HUES64 (cell line): ENCODE measurements at regions not wholly inside any gene's neighbourhood (a gene's known extent, or its start where the extent isn't known, plus 50 kb on each side); places are given as distances from the start of the nearest gene placed in this dataset.
"Not testable (repeated sequence)": the region's sequence is repeated elsewhere in the genome, so short reads cannot be mapped to it uniquely, and the experiment has no call there.

Source experiments
- H3K27ac ChIP-seq: 2 replicates; pipeline ENCODE4 v1.7.0; 2013; ENCODE audit warnings: low read depth, low read length, inconsistent platforms
- H3K27me3 ChIP-seq: 2 replicates; pipeline ENCODE4 v1.6.1; 2013; ENCODE audit warnings: mild to moderate bottlenecking, low read length; ENCODE audit not compliant: insufficient read depth
- H3K36me3 ChIP-seq: 2 replicates; pipeline ENCODE4 v1.6.1; 2013; ENCODE audit warnings: mild to moderate bottlenecking, low read length; ENCODE audit not compliant: insufficient read depth
- H3K4me1 ChIP-seq: 2 replicates; pipeline ENCODE4 v1.6.1; 2013; ENCODE audit warnings: mild to moderate bottlenecking, low read length, moderate library complexity; ENCODE audit not compliant: insufficient read depth
- H3K4me3 ChIP-seq: 2 replicates; pipeline ENCODE4 v1.5.1; 2013; ENCODE audit warnings: mild to moderate bottlenecking, low read length, moderate library complexity
- H3K9ac ChIP-seq: 2 replicates; pipeline ENCODE4 v1.6.1; 2013; ENCODE audit warnings: mild to moderate bottlenecking, low read depth, low read length
- H3K9me3 ChIP-seq: 2 replicates; pipeline ENCODE4 v1.6.1; 2013; ENCODE audit warnings: low read depth, low read length; ENCODE audit not compliant: insufficient read depth
- WGBS: fragments of 150-250, 120-280 bp; methylation state at CpG from one replicate; pipeline ENCODE4 v1.1.7; 2013; ENCODE audit warnings: missing lambda C conversion rate; 5-methylcytosine and 5-hydroxymethylcytosine counted together

DNA sequence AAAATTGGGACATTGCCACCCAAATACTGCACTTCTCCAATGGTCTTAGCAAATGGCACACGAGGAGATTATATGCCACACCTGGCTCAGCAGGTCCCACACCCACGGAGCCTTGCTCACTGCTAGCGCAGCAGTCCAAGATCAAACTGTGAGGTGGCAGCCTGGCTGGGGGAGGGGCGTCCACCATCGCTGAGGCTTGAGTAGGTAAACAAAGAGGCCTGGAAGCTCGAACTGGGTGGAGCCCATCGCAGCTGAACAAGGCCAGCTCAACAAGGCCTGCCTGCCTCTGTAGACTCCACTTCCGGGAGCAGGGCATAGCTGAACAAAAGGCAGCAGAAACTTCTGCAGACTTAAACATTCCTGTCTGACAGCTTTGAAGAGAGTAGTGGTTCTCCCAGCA is 222.4 kb upstream of the PCDH9 start:
- WGBS = 91% methylated on average over 8 of the region's 8 CpGs
- H3K27ac ChIP-seq, H3K27me3 ChIP-seq, H3K9ac ChIP-seq, H3K4me1 ChIP-seq, H3K36me3 ChIP-seq, H3K9me3 ChIP-seq, H3K4me3 ChIP-seq: not testable (repeated sequence)

DNA sequence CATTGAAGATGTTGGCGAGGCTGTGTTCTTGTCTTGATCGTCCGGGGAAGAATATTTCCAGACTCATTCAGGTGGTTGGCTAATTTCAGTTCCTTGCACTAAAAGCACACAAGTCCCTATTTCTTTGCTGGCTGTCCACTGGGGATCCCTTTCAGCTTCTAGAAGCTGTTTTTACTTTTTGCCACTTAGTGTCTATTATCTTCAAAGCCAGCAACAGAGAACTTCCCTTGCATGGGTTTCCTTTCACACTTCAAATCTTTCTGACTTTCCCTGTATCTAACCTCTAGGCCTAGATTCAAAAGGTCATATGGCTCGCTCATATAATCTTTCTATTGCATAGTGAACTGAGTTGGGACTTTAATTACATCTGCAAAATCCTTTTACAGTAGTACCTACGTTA is 215.3 kb upstream of the PCDH9 start:
- Histone ChIP-seq H3K4me1 (no peaks in the 10 kb centered on the region), H3K36me3 (no peaks in the 10 kb centered on the region), H3K9ac (no peak overlapping the region), H3K27ac (no peak overlapping the region), H3K4me3 (no peak overlapping the region), H3K27me3 (no peaks in the 10 kb centered on the region), H3K9me3 (no peaks in the 10 kb centered on the region)
- 98% methylated on average over 3 of the region's 5 CpGs for WGBS

DNA sequence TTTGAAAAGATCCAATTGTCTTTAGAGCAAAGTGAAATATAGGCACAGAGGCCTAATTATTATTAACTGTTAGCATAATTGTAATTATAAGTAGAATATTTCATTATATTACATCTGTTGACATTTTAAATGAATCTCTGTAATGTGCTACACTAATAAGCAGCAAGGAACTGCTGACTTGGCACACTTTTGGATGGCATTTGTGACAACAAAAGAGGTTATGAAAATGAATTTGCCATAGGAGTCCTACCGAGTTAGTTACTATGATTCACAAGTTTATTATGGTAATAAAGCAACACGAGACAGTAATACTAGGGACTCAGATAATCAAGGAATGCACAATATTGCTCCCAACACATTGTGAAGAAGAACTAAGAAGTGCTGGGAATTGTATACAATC is 213.8 kb upstream of the PCDH9 start:
- WGBS = 94% methylated on average over 2 of the region's 2 CpGs
- Histone ChIP-seq H3K36me3 (no peaks in the 10 kb centered on the region), H3K4me1 (no peaks in the 10 kb centered on the region), H3K9ac (no peak overlapping the region), H3K9me3 (no peaks in the 10 kb centered on the region), H3K27ac (no peak overlapping the region), H3K27me3 (no peaks in the 10 kb centered on the region), H3K4me3 (no peak overlapping the region)

DNA sequence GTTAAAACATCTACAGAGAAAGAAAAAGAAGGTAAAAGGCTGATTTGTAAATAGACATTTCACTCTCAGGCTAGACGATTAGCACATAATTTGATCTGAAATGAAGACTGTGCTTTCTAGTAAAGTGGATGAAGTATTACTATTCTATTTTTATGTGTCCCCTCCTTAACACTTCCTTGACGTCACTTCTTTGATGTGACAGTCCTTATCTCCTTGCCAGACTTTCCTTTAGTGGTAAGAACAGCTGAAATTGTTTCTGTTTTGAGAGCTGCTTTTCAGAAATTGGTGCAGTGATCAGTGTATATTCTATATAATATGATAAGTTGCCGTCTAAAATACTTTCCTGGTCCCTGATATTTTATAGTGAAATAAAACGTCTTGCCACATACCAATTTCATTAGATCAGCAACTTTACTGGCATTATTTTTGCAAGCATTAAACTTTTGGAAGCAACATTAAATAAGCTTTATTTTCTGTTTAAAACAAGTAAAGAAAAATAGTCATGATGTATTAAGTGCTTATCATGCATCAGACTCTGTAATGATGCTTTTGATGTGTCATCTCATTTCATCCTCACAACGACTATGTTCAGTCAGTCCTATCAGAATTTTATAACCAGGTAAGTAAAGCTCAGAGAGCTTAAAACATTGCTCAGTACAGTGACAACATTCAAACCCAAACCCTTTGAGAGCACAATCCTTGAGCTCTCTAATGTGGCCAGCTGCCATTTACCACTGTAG is 210.3 kb upstream of the PCDH9 start:
- WGBS = 93% methylated on average over 2 of the region's 5 CpGs
- Histone ChIP-seq H3K4me3 (no peak overlapping the region), H3K9ac (no peak overlapping the region)

DNA sequence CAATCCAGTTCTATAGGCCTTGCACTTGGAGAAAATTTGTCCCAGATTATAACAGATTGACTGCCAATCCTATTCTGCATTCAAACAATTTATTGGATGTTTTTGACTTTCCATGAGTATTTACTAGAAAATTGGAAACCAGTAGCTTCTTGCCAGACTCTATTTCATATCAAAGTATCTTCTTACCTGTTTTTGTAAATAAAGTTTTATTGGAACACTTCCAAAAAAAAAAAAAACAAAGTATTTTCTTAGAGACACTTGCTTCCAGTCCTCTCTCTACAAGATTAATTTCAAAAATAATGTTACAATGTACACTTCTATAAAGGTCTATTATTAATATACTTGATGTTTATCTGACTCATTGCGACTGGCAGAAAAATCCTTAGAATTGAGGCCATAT is 209.2 kb upstream of the PCDH9 start:
- no peak overlapping the region for H3K27ac ChIP-seq
- no CpG with 5 or more reads among the region's 1 CpG for WGBS
- no peak overlapping the region for H3K9ac ChIP-seq
- H3K4me1 ChIP-seq = no peaks in the 10 kb centered on the region
- no peaks in the 10 kb centered on the region for H3K27me3 ChIP-seq
- H3K4me3 ChIP-seq = no peak overlapping the region
- no peaks in the 10 kb centered on the region for H3K36me3 ChIP-seq
- no peaks in the 10 kb centered on the region for H3K9me3 ChIP-seq

More for the DNA sequence above, 210.3 kb upstream of the PCDH9 start:
- H3K27me3 ChIP-seq = no peaks in the 10 kb centered on the region
- H3K27ac ChIP-seq = no peak overlapping the region
- no peaks in the 10 kb centered on the region for H3K4me1 ChIP-seq
- no peaks in the 10 kb centered on the region for H3K36me3 ChIP-seq
- H3K9me3 ChIP-seq = no peaks in the 10 kb centered on the region

DNA sequence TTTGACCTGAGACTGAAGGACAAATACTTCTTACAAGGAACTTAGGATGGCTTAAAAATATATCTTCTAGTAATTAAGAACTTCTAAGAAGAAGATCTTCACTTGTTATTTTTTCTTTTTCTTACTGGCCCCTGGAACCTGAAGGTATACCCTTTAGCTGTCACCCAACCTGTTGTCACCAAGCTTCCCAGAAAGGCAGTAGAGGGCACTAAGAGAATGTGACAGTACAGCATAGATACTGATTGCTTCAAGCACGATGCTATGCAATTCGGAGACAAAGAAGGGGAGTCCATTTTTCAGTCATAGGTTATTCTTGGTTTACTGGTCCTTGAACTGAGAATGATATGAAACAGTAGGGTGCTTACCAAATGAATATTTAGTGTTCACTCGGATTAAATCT is 208.3 kb upstream of the PCDH9 start:
- H3K36me3 ChIP-seq = no peaks in the 10 kb centered on the region
- no peak overlapping the region for H3K27ac ChIP-seq
- WGBS = 68% methylated on average over 3 of the region's 3 CpGs
- H3K9ac ChIP-seq = no peak overlapping the region
- H3K9me3 ChIP-seq = no peaks in the 10 kb centered on the region
- no peaks in the 10 kb centered on the region for H3K27me3 ChIP-seq
- H3K4me3 ChIP-seq = no peak overlapping the region
- no peaks in the 10 kb centered on the region for H3K4me1 ChIP-seq

DNA sequence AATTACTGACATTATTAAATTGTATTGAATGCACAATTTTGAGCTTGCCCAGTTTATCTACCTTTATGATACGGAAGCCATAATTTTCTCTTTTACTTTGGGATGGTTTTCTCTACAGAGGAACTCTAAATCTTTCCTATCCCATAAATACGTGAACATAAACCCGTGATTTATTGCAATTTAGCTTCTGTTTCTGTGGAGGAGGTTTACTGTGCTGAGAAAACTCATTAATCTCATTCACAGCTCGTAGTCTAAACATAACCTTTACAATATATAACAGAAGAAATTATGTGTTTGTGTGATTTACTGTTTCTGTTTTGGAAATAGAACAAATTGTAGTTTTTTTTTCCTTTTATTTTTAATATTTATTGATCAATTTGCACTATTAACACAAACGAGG is 207.1 kb upstream of the PCDH9 start:
- Histone ChIP-seq H3K9ac (no peak overlapping the region), H3K4me3 (no peak overlapping the region), H3K36me3 (no peaks in the 10 kb centered on the region), H3K9me3 (no peaks in the 10 kb centered on the region), H3K27me3 (no peaks in the 10 kb centered on the region), H3K27ac (no peak overlapping the region), H3K4me1 (no peaks in the 10 kb centered on the region)
- 100% methylated on average over 1 of the region's 5 CpGs for WGBS

DNA sequence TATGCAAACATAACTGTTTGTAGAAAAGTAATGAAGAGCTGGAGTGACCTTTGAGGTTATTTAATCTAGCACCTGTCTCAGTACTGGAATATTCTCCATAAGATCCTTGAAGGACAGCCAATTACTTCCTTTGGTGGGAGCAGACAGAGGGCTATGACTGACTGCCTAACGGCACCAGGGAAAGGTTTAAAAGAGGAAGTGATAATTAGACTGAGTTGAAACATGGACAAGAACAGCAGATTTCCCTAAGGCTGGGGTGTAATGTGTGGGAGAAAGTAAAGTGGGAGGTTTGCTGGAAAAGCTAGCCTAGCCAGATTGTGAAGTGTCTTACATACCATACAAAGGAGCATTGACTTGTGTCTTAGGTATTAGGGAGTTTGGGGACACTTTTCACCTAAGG is 191.3 kb upstream of the PCDH9 start:
- Histone ChIP-seq H3K36me3 (no peaks in the 10 kb centered on the region), H3K4me1 (no peaks in the 10 kb centered on the region), H3K9me3 (no peaks in the 10 kb centered on the region), H3K27ac (no peak overlapping the region), H3K27me3 (no peaks in the 10 kb centered on the region), H3K4me3 (no peak overlapping the region), H3K9ac (no peak overlapping the region)
- WGBS = 97% methylated on average over 1 of the region's 1 CpG

DNA sequence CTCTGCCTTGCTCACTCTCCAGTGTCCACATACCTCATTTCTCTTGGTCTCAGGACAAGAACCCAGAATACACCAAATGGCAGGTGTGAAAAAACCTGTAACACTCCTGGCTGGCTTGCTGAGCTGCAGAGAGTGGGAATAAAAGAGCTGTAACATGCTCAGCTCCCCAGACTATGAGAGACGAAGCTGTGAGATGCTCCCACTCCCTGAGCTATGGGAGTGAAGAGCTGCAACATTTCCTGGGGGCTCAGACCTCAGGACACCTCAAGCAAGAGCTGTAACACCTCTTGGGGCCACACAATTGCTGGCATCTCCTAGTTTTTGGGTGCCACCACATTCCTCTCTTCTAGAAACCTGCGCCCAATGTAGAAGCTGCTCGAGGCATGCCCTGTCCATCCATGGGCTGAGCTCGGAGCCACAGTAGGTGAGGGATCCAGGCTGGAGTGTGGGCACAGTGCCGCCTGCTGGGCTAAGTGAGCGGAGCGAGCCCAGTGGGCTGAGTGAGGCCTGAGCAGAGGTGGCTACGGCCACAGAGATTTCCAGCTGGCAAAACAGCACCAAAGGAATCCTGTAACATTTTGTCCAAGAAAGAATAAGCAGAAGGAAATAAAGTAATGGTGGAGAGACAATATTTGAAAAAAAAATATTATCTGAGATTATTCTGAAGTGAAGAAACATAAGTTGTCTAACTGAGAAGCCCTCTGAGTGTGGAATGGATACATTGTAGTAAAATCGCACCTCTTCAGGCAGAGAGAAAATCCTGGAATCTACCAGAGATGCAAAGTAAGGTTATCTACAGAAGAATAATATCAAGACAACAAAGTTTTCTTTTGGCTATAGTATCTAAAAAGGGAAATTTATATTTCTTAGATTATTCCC is 186.2 kb upstream of the PCDH9 start:
- H3K4me3 ChIP-seq = no peak overlapping the region
- H3K4me1 ChIP-seq = no peaks in the 10 kb centered on the region
- WGBS = 53% methylated on average over 9 of the region's 9 CpGs
- no peaks in the 10 kb centered on the region for H3K27me3 ChIP-seq
- no peaks in the 10 kb centered on the region for H3K36me3 ChIP-seq
- H3K9me3 ChIP-seq = no peaks in the 10 kb centered on the region
- no peak overlapping the region for H3K9ac ChIP-seq
- H3K27ac ChIP-seq = no peak overlapping the region

DNA sequence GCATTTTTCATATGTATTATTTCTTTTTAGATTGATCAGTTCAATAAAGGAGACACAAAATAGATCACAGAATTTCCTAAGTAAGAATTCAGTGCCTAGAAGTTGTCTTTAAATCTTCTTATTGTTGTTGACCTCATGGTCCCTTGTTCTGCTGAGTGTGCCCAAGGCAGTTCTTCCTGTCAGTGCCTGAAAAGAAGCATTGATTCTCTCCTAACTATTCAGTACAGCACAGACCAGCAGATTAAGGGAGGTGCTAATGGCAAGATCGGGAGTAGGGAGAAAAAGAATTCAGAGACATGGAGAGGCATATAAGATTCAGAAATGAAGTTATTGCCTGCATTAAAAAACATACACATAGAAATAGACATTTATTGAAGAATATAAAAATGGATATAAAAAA is 180.5 kb upstream of the PCDH9 start:
- 60% methylated on average over 1 of the region's 1 CpG for WGBS
- H3K4me1 ChIP-seq = no peaks in the 10 kb centered on the region
- H3K4me3 ChIP-seq = no peak overlapping the region
- H3K36me3 ChIP-seq = no peaks in the 10 kb centered on the region
- H3K27me3 ChIP-seq = no peaks in the 10 kb centered on the region
- H3K9me3 ChIP-seq = no peaks in the 10 kb centered on the region
- no peak overlapping the region for H3K27ac ChIP-seq
- no peak overlapping the region for H3K9ac ChIP-seq

DNA sequence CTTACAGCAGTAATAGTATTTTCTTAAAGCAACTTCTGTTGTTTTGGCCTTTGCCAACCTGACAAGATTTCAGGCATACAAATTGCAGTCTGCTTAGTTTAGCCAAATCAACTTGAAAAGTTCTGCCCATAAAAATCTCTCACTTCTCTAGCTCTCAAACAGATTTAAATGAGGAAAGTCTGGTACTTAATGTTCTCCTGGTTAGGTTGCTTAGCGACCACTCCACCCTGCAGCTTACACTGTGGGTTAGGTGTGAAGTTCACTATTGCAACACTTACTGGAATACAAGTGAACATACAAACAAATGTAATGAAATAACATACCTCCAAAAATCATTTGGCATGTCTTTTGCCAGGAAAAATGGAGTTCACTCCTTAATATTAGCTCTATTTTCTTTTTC is 178.7 kb upstream of the PCDH9 start:
- WGBS = no CpG with 5 or more reads among the region's 1 CpG
- H3K36me3 ChIP-seq = no peaks in the 10 kb centered on the region
- no peak overlapping the region for H3K27ac ChIP-seq
- H3K9ac ChIP-seq = no peak overlapping the region
- no peaks in the 10 kb centered on the region for H3K9me3 ChIP-seq
- H3K4me1 ChIP-seq = no peaks in the 10 kb centered on the region
- H3K27me3 ChIP-seq = no peaks in the 10 kb centered on the region
- no peak overlapping the region for H3K4me3 ChIP-seq
